GM19463 (cell line): ENCODE measurements at regions not wholly inside any gene's neighbourhood (a gene's known extent, or its start where the extent isn't known, plus 50 kb on each side); places are given as distances from the start of the nearest gene placed in this dataset.

ENCODE experiments used
- ATAC-seq: cut with Tn5 transposase; IDR thresholded peaks from one replicate; pipeline ENCODE4 v1.9.1; 2021; ENCODE audit warnings: mild to moderate bottlenecking, moderate library complexity; ENCODE audit not compliant: unreplicated experiment

DNA sequence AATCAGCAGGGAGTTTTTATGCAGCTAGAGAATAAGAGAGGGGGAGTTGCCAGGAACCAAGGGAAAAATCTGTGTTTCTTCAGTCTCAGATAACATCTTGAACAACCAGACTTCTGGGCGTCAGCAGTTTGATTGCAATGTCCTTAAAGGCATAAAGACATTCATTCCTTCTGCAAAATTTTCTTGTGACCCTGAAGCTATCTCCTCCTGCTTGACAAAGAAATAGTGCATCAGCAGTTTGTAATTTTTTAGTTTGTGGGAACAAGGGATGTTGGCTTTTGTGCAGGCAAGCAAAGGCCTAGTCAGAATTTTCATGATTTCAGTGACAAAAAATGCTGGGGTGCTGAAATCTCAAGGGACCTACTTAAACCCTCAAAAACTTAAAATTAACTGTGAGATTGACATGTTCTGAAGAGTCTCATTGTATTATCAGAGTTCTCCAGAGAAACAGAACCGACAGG lies 125.8 kb upstream of the UNC5C start:
- ATAC-seq = no peak

DNA sequence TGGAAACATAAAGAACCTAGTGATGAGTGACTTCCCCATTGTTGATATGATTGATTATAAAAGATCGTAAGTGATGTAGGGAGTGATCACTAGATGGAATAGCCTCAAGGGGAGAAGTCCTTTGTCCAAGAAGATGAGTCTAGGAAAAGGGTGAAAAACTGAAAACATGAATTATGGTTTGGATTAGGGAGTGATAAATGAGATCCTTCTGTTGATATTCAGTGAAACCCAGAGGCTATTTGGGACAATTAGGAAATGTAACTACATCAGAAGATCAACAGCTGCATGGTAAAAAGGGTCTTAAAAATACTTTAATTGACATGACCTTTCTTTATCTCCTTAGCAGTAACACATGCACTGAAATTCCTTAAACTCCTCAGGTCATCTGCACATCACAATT lies 124.0 kb upstream of the UNC5C start:
- ATAC-seq = no peak

DNA sequence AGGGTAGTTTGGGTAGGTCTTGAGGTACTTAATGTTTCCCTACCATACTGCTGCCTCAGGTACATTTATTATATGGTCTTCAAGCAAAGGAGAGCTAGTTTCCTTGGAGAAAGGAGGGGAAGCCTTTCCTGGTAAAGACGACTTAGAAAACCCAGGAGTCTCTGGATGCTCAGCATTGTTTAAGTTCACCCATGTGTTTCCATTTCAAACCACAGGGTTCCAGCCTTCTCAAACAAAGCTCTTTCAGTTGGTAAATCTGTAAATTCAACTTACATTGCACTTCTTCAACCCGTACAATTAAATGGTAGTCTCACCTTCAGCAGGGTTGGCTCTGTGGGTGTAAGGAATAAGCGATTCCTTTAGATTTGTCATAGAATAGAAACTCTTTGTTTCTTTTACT lies 111.9 kb upstream of the UNC5C start:
- ATAC-seq = no peak

DNA sequence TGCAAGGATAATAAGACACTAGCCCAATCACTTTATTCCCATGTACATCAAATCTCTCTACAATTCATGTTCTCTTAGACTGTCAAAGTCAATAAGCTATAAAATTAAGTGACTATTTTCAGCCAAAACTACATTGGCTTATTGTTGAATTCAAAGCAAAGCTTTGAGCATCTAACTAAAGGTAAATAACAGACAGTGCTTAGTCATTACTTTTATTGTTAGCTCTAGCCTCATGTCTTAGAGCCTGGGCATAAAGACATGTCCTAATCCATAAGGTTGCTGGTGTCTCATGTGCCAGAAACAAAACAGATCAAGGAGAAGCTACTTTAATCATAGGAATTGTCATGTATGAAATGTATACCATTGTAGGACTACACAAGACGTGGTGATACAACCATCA lies 103.1 kb upstream of the UNC5C start:
- no peak for ATAC-seq

DNA sequence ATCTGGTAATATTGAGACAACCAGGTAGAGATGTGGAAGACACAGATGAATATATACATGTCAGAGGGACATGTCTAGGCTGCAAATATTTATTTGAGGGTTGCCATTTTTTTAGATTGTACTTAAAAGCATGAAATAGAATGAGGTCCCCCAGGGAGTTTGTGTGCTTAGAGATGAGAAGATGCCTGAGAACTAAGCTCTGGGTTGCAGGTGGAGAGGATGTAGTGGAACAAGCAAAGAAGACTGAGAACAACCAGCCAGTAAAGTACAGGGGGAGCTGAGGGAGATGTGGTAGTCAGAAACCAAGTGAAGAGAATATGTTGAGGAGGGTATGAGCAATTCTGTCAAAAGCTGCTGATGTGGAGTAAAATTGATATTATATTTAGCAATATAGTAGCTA lies 95.6 kb upstream of the UNC5C start:
- ATAC-seq = no peak

DNA sequence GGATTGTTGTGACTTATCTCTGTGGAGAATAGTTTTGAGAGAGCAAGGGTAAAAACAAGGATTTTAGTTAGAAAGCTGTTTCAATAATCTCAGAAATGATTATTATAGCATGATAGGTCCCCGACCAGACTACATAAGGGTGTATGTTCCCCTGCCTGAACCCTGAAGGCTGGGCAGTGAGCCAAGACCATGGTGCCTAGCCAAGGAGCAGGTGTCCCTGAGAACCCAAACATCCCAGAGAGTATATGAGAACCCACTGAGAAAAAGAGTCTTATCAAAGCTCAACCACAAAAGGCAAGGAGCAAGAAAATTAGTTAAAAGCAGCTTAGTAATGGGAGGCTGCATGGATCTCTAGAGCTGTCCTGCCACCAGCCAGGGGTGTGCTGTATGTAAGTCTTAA lies 94.9 kb upstream of the UNC5C start:
- ATAC-seq = no peak

DNA sequence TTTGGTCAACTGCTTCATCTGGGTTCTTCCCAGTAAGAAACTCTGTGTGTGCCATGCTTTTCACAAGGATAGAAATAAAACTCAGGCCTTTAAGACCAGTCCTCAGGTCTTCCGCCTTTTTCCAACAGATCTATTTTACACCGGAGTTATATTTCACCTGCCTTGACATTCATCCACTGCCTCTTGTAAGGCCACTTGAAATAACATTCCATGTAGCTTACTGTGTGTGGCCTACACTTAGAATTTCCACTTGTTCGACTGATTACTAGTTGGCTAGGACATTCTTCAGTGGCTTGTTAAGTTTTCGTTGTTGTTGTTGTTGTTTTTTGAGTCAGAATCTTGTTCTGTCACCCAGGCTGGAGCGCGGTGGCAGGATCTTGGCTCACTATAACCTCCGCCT lies 92.8 kb upstream of the UNC5C start:
- no peak for ATAC-seq

DNA sequence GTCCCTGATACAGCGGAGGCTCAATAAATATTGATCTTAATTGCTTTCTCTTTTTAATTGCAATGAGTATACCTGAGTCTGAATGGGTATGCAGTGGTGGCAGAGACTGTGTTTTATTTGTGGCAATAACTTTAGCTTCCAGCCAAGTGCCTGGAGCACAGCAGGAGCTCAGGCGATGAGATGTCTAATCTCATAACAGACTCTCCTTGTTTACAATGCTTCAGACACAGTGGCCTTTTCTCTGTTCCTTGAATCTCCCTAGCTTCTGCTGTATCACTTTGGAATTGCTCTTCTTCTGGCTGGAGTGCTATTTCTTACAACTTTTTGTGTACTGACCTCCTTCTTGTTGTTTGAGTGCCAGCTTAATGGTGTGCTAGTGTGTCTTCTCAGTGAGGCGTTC lies 91.5 kb upstream of the UNC5C start:
- no peak for ATAC-seq

DNA sequence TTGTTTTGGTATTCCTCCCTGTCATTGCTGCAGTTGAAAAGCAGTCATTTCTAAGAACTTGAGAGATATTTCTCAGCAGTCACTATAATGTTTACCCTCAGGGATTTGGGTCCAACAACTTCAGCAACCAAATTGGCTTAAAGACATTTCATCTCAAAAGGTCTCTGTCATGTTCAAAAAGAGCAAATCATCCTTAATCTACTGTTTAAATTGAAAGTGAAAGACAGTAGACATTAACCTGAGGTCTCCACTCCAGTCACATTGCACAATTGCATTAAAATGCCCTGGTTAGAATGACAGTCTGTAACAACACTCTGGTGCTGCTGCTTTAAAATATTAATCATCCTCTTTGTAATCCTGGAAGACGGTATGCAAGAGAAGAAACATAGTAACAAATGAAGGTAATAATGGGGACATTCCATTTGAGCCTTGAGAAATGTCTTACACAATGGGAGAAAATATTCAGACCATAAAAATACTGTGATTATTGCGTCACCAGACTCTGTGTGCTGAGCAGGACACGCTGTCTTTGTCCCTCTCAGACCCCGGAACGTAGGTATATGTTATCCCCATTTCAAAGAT lies 90.2 kb upstream of the UNC5C start:
- no peak for ATAC-seq

DNA sequence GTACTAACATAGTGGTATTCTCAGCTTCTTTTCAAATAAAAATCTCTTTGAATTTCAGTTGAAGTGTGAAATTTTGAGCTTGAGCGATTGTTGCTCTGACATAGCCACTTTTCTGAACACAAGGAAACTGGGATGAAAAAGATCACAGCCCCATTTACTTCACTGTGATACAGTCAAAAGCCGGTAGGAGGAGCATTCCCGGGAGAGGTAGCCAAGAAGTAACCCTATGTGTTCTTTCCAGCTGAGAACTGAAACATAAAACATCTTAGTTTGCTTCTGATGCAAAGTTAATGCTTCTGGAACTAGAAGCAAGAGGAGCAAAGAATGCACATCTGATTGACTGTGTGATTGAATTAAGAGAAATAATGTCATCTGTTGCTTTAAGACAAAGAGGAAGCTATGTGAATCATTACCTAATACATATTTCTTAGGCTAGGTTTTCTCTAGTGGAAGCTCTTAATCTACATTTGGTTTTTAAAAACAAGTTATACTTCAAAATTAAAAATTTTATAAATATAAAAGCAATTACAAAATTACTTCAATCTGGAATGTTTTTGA lies 88.3 kb upstream of the UNC5C start:
- ATAC-seq = no peak

DNA sequence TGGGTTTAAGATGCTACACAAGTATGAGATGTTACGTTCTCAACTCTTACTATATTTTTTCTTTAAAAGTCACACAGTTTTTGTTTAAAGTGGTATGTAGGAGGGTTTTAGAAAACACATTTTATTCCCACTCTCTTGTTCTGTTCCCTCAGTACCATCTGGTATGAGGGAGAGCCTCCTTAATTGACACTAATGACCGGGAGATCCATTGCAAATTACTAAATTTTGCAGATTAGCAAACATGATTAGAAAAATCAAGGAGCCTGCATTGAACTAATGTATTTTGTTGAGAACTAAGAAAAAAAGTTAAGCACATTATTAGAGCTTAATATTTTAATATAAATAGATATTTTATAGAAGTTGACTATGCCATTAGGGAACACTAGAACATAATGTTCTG lies 87.3 kb upstream of the UNC5C start:
- ATAC-seq = no peak

DNA sequence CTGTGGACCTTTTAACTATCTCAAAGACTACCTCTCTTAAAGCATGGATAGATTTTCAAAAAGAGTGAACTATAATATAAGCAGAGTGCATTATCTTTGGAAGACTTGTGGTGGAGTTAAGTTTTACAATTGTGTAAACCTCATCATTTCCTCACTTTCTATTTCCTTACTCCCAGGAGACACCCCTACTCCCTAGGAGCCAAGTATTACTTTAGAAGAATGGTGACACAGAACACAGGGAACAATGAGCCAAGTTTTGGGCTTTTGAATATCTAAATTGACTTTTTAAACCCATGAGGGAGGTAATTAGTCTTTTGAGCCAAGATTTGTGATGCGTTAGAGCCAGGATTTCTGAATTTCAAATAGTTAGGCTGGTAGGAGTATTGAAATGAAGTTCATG lies 78.9 kb upstream of the UNC5C start:
- no peak for ATAC-seq

DNA sequence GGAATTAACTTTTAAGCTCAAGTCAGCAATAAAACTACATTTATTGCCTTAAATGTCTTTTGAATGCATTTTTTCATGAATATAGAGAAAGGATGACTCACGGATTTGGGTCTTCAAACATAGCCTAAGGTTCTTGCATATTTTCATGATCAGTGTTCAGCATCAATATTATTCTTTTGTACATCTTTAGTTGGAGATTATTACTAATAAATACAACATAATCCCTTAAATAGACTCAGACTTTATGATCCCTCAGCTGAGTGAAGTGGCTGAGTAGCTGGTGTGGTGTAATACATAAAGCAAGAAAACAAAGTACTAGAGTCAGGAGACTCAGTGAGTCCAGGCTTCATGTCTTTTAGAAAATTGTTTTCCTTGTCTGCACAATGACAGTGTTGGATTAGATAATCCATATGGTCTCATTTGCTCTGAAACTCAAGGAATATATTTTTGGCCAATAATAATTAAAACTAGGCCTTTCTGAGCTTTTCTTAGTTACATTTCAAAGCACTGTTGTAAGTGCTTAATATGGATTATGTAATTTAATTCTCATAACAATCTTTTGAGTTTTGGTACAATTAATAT lies 78.3 kb upstream of the UNC5C start:
- no peak for ATAC-seq

DNA sequence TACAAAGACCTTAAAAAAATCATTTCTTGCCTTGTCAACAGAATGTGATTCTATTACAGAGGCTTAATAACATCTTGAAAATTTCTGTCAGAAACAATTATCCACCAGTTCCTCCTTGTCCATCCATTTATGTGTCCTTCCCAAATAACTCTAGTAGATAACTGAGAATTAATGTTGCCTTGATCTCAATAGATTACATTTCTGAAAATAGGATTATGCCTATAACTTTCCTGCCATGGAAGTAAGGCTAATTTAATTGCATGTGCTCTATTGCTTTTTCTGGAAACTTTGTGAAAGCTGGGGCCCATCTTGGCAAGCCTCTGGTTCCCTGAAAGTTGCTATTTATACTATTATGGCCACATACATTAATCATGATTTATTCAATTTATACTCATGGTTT lies 76.2 kb upstream of the UNC5C start:
- no peak for ATAC-seq

DNA sequence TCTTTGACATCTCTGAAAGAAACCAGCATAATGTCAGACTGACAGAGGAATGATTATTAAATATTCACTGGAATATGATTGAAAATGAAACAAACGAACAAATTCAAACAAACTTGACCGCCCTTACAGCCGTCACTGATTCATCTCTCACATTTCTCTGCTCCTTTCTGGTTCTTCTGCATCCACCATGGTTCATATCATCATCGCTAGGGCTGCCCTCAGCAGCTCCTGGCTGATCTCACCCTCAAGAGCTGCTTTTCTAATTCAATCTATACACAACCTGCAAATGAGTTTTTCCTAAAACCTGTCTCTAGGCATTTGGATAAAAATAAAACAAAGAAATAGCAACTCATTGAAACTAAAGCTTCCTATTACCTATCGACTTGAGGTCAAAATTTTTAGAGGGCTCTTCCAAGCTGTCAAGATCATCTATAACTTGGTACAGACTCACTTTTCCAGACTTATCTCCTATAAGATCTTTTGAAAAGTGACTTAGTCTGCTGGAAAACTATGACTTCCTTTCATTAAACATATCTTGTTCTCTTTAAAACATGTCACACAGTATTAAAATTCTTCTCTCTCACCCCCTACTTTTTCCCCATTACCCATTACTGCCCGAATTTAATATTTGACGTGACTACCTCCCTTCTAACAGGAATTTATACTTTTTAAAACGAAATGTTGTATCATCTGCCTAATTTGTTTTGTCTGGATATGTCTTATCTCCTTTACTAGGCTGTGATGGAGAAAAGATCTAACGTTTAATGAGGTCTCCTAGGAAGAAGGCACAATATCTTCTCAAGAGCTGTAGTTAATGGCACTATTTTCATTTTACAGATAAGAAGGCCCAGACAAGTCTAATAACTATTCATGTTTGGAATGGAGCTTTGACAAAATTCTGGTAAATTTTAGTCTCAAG lies 71.0 kb upstream of the UNC5C start:
- no peak for ATAC-seq

DNA sequence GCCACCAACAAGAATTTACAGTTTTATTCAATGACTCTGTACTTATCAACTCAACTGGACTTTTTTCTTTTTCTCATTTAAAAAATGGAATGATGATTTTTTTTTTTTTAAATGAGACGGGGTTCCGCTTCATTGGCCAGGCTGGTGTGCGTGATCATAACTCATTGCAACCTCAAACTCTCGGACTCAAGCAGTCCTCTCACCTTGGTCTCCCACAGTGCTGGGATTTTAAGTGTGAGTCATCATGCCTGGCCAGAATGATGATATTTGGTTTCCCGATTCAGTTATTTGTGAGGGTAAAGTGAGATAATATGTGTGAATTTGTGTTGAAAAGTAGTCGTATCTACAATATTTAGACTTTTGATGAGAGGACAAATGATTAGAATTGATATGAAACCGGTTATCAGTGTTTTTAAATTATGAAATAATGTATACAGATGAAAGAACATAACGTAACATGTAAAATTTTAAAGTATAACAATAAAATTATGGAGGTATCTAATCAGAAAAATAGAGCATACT lies 66.0 kb upstream of the UNC5C start:
- ATAC-seq = no peak

DNA sequence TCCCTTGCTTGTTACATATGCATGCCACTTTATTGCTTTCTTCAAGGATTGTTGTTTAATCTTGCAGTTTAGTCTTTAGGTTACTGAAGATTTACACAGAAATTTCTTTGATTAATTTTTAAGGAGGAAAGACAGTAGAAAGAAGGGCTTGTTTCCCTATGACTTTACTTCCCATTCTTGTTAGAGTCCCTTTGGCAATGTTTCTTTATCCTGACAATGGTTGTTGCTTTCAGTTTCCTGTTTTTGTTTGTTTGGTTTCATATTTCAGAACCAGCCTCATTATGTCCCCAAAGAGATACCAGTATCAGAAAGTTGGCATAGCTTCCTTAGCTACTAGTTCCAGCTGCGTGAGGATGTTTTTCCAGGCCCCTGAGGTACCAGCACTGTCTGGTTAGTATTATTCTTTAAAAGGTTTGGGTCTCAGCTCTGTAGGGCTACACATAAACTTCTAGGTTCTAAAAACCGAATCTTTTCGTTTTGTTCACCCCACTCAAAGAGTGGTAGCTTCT lies 61.3 kb upstream of the UNC5C start:
- ATAC-seq = no peak

DNA sequence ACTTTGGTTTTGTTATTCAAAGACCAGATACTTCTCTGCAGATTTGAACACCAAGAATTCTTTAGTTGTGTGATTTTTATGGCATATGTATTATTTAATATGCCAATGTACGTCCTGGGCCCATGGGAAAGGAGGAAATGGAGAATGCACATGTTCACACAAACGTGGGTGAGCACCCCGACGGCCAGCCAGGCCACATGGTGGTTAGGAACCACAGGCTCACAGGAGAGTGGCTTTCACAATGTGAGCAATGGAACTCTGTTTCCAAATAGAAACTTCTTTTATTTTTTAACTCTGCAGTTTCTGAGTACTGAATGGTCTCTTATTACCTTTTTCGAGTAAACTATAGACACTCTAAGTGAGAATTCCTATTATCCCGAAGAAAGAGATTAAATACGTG lies 58.0 kb upstream of the UNC5C start:
- no peak for ATAC-seq

DNA sequence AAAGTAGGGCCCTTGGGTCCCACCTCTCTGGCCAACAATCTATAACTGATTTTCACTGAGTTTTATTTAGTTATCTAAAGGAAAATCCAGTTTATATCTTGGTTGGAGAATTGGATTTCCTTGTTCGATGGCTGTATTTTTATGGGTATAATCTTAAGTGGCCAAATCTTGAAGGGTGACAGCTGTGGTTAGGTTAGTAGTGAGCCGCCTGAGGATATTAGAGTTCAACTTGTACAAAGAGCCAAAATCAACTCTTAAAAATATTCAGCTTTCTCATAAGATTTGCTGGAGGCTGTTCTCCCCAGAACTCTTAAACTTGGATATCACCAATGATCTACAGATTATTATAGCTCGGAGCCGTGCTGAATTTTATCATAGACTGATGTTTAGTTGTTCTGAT lies 54.6 kb upstream of the UNC5C start:
- ATAC-seq = no peak

DNA sequence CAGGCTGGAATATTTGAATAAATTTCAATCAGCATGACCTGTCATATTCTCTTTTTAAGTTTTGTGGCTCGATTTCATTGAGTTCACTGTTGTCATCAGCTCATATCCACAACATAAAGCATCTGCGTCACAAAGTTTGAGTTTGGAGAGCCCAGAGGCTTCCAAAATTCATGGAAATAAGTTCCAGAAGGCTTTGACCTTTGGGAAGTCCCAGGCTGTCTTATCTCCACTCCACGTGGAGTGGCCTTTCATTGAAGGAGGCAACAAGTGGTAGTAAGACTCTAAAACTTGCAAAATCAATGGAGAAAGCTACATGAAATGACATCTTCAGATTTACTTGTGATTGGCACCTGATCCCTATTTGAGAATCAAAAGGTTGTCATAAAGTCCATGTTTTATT lies 54.1 kb upstream of the UNC5C start:
- ATAC-seq = no peak

DNA sequence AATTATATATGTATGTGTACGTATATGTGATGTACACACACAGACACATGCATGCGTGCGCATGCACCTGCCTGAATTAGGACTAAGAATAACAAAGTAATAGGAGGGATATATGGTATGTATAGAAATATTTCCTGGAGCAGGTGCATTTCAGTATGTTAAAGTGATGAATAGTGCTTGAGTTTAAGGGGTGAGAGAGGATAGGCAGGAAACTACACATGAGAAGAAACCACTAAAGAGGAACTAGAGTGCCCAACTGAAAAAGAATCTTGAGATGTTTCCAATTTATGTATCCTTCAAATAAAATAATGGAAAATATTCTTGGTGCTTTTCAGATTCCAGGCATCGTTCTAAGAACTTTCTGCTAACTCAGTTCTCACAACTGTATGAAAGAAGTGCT lies 52.6 kb upstream of the UNC5C start:
- ATAC-seq = no peak
